GM23338 (cell line): ENCODE measurements at regions not wholly inside any gene's neighbourhood (a gene's known extent, or its start where the extent isn't known, plus 50 kb on each side); places are given as distances from the start of the nearest gene placed in this dataset.

Source experiments
- ATAC-seq: fragments of 200-7000 bp; cut with Tn5 transposase; 3 replicates; pipeline ENCODE4 v1.9.1; 2020
- DNase-seq: peaks from one replicate; pipeline ENCODE4 v3.0.0-alpha.2; 2015; ENCODE audit warnings: low spot score
- H2AFZ ChIP-seq: fragments of 200-600 bp; sonication (generic); 2 replicates; pipeline ENCODE4 v1.8.0; 2016; ENCODE audit warnings: antibody characterized with exemption, mild to moderate bottlenecking, moderate library complexity
- H3F3A ChIP-seq: fragments of 200-600 bp; sonication (generic); replicated peaks from 2 replicates; pipeline ENCODE4 v1.8.0; 2017; ENCODE audit warnings: antibody characterized with exemption, mixed run types, low read depth
- H3K27ac ChIP-seq: fragments of 200-600 bp; sonication (generic); 2 replicates; pipeline ENCODE4 v1.6.1; 2016; ENCODE audit warnings: low read depth
- H3K27me3 ChIP-seq: fragments of 200-600 bp; sonication (generic); 2 replicates; pipeline ENCODE4 v1.8.0; 2016; ENCODE audit warnings: mild to moderate bottlenecking, mixed run types, moderate library complexity; ENCODE audit not compliant: insufficient read depth
- H3K36me3 ChIP-seq: fragments of 200-600 bp; sonication (generic); 2 replicates; pipeline ENCODE4 v1.8.0; 2016; ENCODE audit warnings: mild to moderate bottlenecking; ENCODE audit not compliant: insufficient read depth
- H3K4me1 ChIP-seq: fragments of 200-600 bp; sonication (generic); 2 replicates; pipeline ENCODE4 v1.8.0; 2016; ENCODE audit warnings: mild to moderate bottlenecking, moderate library complexity; ENCODE audit not compliant: insufficient read depth
- H3K4me2 ChIP-seq: fragments of 200-600 bp; sonication (generic); 2 replicates; pipeline ENCODE4 v1.7.1; 2017; ENCODE audit warnings: mixed run types
- H3K4me3 ChIP-seq: fragments of 200-600 bp; sonication (generic); 2 replicates; pipeline ENCODE4 v1.6.1; 2016; ENCODE audit warnings: mixed run types
- H3K79me2 ChIP-seq: fragments of 200-600 bp; sonication (generic); replicated peaks from 2 replicates; pipeline ENCODE4 v1.8.0; 2017; ENCODE audit warnings: mild to moderate bottlenecking; ENCODE audit not compliant: insufficient read depth
- H3K9me2 ChIP-seq: fragments of 200-600 bp; sonication (generic); 2 replicates; pipeline ENCODE4 v1.8.0; 2017; ENCODE audit not compliant: insufficient read depth
- H4K20me1 ChIP-seq: fragments of 200-600 bp; sonication (generic); replicated peaks from 2 replicates; pipeline ENCODE4 v1.8.0; 2017; ENCODE audit warnings: mild to moderate bottlenecking; ENCODE audit not compliant: insufficient read depth
- H3K27ac Mint-ChIP-seq: 2 replicates; pipeline ENCODE4 v1.8.0; 2020; ENCODE audit warnings: inconsistent platforms, mild to moderate bottlenecking, moderate library complexity, mixed read lengths
- H3K27me3 Mint-ChIP-seq: 3 replicates; pipeline ENCODE4 v1.8.0; 2022; ENCODE audit warnings: low read depth, mild to moderate bottlenecking, moderate library complexity, mixed read lengths, inconsistent platforms; ENCODE audit not compliant: insufficient read depth, poor library complexity
- H3K36me3 Mint-ChIP-seq: 3 replicates; pipeline ENCODE4 v1.8.0; 2021; ENCODE audit warnings: low read depth, mild to moderate bottlenecking, inconsistent platforms, moderate library complexity, mixed read lengths
- H3K4me1 Mint-ChIP-seq: 3 replicates; pipeline ENCODE4 v1.8.0; 2020; ENCODE audit warnings: mild to moderate bottlenecking, inconsistent platforms, mixed read lengths
- H3K4me3 Mint-ChIP-seq: 3 replicates; pipeline ENCODE4 v1.8.0; 2021; ENCODE audit warnings: moderate library complexity, mild to moderate bottlenecking, inconsistent platforms, mixed read lengths
- H3K9me3 Mint-ChIP-seq: 3 replicates; pipeline ENCODE4 v1.8.0; 2020; ENCODE audit warnings: moderate library complexity, mild to moderate bottlenecking, inconsistent platforms, mixed read lengths
- CREB1 ChIP-seq: fragments of 250-450 bp; sonication (Bioruptor Pico); IDR thresholded peaks from 2 replicates; pipeline ENCODE4 v1.5.0; 2020; ENCODE audit warnings: low read depth, mild to moderate bottlenecking, moderate library complexity
- CTCF ChIP-seq, 2 experiments: fragments of 200-600 bp in 1 of 2; sonication (generic) in 1 of 2; conservative IDR thresholded peaks; 2 replicates each; pipeline versions ENCODE4 v1.5.1 to v1.6.1; 2016 to 2017; ENCODE audit warnings: antibody characterized with exemption in 2 of 2, low read depth in 2 of 2, mild to moderate bottlenecking in 2 of 2, moderate library complexity in 1 of 2
- EZH2phosphoT487 ChIP-seq: fragments of 200-600 bp; sonication (generic); IDR thresholded peaks from one replicate; pipeline ENCODE4 v1.8.1; 2018; ENCODE audit warnings: antibody characterized with exemption; ENCODE audit not compliant: unreplicated experiment
- POLR2AphosphoS5 ChIP-seq: IDR thresholded peaks from 2 replicates; pipeline ENCODE4 v1.6.1; 2016; ENCODE audit warnings: antibody characterized with exemption, low read depth
- STAT1 ChIP-seq: IDR thresholded peaks from one replicate; pipeline ENCODE4 v1.6.1; 2016; ENCODE audit warnings: antibody characterized with exemption; ENCODE audit not compliant: unreplicated experiment
- ZNF114 ChIP-seq: fragments of 250-450 bp; sonication (Bioruptor Pico); IDR thresholded peaks from 2 replicates; pipeline ENCODE4 v1.5.0; 2020; ENCODE audit warnings: mild to moderate bottlenecking, moderate library complexity
- TF ChIP-seq, protein P1 (sequence below): fragments of 250-450 bp; sonication (Bioruptor Pico); IDR thresholded peaks from 2 replicates; pipeline ENCODE4 v1.5.0; 2020; ENCODE audit warnings: mild to moderate bottlenecking, moderate library complexity

DNA sequence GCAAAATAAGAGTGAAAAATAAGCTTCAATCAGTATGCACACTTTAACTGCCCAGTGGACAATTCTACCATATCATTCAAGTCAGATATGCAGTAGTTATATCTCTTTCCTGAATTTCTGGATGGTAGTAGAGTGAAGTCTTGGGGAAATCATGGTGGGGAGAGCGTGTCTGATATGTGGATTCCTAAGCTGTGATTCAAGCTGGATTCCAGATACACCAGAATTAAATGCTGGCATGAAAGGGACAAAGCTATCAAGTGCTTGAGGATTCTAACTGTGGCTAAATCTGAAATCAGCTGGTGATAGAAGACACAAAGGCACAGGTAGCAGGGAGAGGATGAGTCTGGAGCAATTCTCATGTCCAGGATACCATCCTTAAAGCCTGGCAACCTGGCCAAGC, 323.5 kb downstream of the DUSP10 start (continued):
- TF ChIP-seq, protein P1, sequence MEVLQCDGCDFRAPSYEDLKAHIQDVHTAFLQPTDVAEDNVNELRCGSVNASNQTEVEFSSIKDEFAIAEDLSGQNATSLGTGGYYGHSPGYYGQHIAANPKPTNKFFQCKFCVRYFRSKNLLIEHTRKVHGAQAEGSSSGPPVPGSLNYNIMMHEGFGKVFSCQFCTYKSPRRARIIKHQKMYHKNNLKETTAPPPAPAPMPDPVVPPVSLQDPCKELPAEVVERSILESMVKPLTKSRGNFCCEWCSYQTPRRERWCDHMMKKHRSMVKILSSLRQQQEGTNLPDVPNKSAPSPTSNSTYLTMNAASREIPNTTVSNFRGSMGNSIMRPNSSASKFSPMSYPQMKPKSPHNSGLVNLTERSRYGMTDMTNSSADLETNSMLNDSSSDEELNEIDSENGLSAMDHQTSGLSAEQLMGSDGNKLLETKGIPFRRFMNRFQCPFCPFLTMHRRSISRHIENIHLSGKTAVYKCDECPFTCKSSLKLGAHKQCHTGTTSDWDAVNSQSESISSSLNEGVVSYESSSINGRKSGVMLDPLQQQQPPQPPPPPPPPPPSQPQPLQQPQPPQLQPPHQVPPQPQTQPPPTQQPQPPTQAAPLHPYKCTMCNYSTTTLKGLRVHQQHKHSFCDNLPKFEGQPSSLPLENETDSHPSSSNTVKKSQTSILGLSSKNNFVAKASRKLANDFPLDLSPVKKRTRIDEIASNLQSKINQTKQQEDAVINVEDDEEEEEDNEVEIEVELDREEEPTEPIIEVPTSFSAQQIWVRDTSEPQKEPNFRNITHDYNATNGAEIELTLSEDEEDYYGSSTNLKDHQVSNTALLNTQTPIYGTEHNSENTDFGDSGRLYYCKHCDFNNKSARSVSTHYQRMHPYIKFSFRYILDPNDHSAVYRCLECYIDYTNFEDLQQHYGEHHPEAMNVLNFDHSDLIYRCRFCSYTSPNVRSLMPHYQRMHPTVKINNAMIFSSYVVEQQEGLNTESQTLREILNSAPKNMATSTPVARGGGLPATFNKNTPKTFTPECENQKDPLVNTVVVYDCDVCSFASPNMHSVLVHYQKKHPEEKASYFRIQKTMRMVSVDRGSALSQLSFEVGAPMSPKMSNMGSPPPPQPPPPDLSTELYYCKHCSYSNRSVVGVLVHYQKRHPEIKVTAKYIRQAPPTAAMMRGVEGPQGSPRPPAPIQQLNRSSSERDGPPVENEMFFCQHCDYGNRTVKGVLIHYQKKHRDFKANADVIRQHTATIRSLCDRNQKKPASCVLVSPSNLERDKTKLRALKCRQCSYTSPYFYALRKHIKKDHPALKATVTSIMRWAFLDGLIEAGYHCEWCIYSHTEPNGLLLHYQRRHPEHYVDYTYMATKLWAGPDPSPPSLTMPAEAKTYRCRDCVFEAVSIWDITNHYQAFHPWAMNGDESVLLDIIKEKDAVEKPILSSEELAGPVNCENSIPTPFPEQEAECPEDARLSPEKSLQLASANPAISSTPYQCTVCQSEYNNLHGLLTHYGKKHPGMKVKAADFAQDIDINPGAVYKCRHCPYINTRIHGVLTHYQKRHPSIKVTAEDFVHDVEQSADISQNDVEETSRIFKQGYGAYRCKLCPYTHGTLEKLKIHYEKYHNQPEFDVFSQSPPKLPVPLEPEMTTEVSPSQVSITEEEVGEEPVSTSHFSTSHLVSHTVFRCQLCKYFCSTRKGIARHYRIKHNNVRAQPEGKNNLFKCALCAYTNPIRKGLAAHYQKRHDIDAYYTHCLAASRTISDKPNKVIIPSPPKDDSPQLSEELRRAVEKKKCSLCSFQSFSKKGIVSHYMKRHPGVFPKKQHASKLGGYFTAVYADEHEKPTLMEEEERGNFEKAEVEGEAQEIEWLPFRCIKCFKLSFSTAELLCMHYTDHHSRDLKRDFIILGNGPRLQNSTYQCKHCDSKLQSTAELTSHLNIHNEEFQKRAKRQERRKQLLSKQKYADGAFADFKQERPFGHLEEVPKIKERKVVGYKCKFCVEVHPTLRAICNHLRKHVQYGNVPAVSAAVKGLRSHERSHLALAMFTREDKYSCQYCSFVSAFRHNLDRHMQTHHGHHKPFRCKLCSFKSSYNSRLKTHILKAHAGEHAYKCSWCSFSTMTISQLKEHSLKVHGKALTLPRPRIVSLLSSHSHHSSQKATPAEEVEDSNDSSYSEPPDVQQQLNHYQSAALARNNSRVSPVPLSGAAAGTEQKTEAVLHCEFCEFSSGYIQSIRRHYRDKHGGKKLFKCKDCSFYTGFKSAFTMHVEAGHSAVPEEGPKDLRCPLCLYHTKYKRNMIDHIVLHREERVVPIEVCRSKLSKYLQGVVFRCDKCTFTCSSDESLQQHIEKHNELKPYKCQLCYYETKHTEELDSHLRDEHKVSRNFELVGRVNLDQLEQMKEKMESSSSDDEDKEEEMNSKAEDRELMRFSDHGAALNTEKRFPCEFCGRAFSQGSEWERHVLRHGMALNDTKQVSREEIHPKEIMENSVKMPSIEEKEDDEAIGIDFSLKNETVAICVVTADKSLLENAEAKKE (CRISPR knock-in tag) = no peak
- TF ChIP-seq ZNF114 (CRISPR knock-in tag) (no peak), POLR2AphosphoS5 (no peak)

- H3K4me3 ChIP-seq = no peak overlapping the region
- H3K4me2 ChIP-seq = no peak overlapping the region
- H3K4me1 ChIP-seq = 0 out of 2 replicates have a peak, but pooled peaks cover 8% of the 10 kb centered on the region
- Mint-ChIP-seq H3K27me3 (peaks cover 5% of the 10 kb centered on the region), H3K4me3 (no peak overlapping the region), H3K4me1 (peaks cover 2% of the 10 kb centered on the region; the same call in 2 of the 3 replicates), H3K36me3 (no peaks in the 10 kb centered on the region), H3K27ac (no peak overlapping the region), H3K9me3 (no peaks in the 10 kb centered on the region)
- H3K9me2 ChIP-seq = 0 out of 2 replicates have a peak, but pooled peaks cover 3% of the 10 kb centered on the region
- H3K27me3 ChIP-seq = no peaks in the 10 kb centered on the region
- DNase-seq (no peak), ATAC-seq (no peak)
- H3F3A ChIP-seq = no peaks in the 10 kb centered on the region
- H3K27ac ChIP-seq = no peak overlapping the region
- no peaks in the 10 kb centered on the region for H3K36me3 ChIP-seq
- H2AFZ ChIP-seq = no peak overlapping the region
- H4K20me1 ChIP-seq = no peaks in the 10 kb centered on the region
- no peaks in the 10 kb centered on the region for H3K79me2 ChIP-seq
- TF ChIP-seq CREB1 (CRISPR knock-in tag) = no peak
- no peak for TF ChIP-seq EZH2phosphoT487
- TF ChIP-seq, protein P1 (CRISPR knock-in tag) = no peak
- TF ChIP-seq CTCF (conservative IDR thresholded peaks at IDR 0.05; ENCODE audit: low read depth in 2 of 2) = no peak
- TF ChIP-seq STAT1 = no peak
- no peak for TF ChIP-seq POLR2AphosphoS5
- TF ChIP-seq ZNF114 (CRISPR knock-in tag) = no peak
Measured at GRCh38 chr1:221419513-221420095, 322.3 kb downstream of the DUSP10 start.
